22Rv1 (cell line): ENCODE measurements at regions not wholly inside any gene's neighbourhood (a gene's known extent, or its start where the extent isn't known, plus 50 kb on each side); places are given as distances from the start of the nearest gene placed in this dataset.
A peak's percentile ranks its signal among the peaks of the same experiment; 100 is the strongest.

ENCODE experiments used
- H3K27ac ChIP-seq: fragments of 450-650 bp; 2 replicates; pipeline ENCODE4 v1.5.1; 2017
- ZFX ChIP-seq: fragments of 450-650 bp; IDR thresholded peaks from 2 replicates; pipeline ENCODE4 v1.6.1; 2017; ENCODE audit warnings: antibody characterized with exemption, borderline replicate concordance
- TF ChIP-seq, protein P1 (sequence below): fragments of 450-650 bp; IDR thresholded peaks from 2 replicates; pipeline ENCODE4 v1.5.1; 2017; ENCODE audit warnings: mild to moderate bottlenecking

GRCh38 chr5:67273689-67274356 is 77.2 kb upstream of the CD180 start:
- H3K27ac ChIP-seq = no peak overlapping the region
- no peak for TF ChIP-seq ZFX
- TF ChIP-seq, protein P1, sequence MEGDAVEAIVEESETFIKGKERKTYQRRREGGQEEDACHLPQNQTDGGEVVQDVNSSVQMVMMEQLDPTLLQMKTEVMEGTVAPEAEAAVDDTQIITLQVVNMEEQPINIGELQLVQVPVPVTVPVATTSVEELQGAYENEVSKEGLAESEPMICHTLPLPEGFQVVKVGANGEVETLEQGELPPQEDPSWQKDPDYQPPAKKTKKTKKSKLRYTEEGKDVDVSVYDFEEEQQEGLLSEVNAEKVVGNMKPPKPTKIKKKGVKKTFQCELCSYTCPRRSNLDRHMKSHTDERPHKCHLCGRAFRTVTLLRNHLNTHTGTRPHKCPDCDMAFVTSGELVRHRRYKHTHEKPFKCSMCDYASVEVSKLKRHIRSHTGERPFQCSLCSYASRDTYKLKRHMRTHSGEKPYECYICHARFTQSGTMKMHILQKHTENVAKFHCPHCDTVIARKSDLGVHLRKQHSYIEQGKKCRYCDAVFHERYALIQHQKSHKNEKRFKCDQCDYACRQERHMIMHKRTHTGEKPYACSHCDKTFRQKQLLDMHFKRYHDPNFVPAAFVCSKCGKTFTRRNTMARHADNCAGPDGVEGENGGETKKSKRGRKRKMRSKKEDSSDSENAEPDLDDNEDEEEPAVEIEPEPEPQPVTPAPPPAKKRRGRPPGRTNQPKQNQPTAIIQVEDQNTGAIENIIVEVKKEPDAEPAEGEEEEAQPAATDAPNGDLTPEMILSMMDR = no peak

DNA sequence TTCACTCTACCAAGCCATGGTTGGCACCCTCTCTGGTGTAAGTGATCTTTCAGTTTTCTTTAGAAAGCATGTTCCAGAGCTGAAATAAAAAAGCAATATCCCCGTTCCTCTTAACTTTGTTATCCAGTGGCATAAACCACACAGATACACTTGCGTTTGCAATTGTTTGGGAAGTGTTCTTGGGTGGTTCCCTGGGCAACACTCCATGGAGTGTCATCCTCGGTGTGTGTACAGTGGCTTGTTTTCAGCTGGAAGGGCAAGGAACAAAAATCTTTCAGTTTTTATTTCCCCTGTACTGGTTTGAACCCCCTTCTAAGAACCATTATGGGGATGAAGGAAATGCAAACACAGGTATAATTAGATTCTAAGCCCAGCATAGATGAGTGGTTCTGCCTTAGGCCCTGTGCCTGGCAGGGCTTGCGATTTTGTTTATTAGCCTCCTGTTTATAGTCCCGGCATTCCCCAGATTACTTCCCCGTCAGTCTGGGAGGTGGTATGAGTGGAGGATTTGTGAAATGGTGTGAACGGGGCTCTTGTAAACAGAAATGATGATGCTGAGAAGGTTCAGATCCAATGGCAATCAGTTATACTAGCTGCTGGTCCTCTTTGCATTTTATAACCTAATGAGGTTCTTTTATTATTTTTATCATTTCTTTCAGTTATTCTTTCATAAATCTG is 76.0 kb upstream of the CD180 start:
- no peak for TF ChIP-seq ZFX
- TF ChIP-seq, protein P1 = no peak

DNA sequence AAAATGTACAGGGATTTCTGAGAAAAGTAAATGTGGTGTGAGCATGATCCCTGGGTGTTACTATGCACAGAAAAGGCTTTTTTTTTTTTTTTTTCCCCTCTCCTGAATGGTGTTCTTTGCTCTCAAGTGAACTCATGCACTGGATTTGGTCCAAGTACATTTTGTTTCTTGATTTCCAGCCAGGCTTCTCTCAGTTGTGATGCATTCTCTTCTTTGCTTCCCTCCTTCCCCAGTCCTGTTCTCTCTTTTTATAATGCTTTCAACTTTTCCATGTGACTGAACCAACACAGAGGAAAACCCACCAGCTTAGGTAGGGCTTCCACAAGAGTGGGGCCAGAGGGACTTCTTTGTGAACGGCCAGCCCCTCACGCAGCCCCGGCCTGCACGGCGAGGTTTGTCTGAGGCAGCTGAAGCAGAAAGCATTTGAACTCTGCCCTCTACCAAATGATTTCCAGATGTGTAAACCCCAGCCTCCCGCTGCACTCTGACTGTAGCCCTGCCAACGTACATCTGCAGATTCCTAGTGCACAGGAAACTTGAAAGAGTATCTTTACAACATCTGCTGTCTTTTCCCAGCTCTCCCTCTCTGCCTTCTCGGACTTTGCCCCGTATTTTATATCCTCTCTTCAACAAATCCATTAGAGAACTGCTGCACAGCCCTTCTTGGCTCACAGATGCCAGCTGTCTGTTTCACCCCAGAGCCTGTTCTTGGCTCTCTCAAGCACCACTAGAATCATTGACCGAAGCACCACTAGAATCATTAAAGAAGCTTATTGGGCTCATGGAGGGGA is 71.8 kb upstream of the CD180 start:
- H3K27ac ChIP-seq = peak overlapping the region; percentile 82
- no peak for TF ChIP-seq ZFX
- TF ChIP-seq, protein P1 = no peak

More for the DNA sequence above, 76.0 kb upstream of the CD180 start:
- no peak overlapping the region for H3K27ac ChIP-seq

GRCh38 chr5:67267512-67268216 is 71.1 kb upstream of the CD180 start:
- TF ChIP-seq, protein P1 = no peak
- no peak for TF ChIP-seq ZFX
- H3K27ac ChIP-seq = peak overlapping the region; percentile 82

- no peak overlapping the region for H3K27ac ChIP-seq
- TF ChIP-seq ZFX = no peak
- TF ChIP-seq, protein P1 = no peak
Measured at GRCh38 chr5:67266654-67267350, 70.2 kb upstream of the CD180 start.

DNA sequence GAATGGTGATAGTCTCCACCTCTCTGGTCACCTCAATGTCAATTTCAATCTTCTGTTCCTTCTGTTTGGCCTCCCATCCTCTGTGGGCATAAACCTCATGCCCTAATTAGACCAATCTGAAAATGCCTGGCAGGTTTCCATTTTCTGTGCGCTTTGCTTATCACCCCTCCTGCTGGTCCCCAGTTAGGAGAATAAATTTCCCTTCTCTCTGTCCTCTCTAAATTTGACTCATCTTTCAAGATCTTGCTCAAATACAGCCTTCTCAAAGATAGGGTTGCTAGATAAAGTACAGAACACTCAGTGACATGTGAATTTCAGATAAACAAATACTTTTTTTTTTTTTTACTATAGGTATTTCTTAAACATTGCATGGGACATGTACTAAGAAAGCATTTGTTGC is 69.4 kb upstream of the CD180 start:
- no peak overlapping the region for H3K27ac ChIP-seq

More for the DNA sequence above, 69.4 kb upstream of the CD180 start:
- TF ChIP-seq, protein P1 = no peak
- TF ChIP-seq ZFX = no peak
